ENCODE measurements at regions not wholly inside any gene's neighbourhood (a gene's known extent, or its start where the extent isn't known, plus 50 kb on each side); places are given as distances from the start of the nearest gene placed in this dataset.

DNA sequence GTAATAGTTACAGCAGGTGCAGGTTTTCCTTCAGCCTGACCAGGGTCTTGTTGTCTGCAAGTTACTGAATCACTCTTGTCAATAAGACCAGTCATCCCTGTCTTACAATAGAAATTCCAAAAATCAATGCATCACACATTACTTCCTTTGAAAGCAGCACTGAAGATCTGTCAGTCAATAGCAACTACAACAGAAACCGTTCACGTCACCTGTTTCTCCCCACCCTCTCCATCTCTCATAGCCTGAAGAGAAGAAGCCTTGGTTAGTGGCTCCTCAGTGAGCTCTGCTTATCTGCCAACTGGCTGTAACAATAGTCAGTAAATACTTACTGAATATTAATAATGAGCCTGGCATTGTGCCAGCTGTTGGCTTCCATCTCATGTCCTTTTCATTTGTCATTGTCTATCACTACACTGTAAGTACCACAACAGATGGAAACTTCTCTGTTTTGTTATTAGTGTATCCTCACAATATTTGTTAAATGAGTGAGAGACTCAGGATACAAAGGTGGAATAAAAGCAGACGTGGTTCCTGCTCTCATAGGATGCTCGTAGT, 195.2 kb downstream of the S1PR1 start:
- H3K4me3 ChIP-seq (ENCODE audit: low read length, poor library complexity, severe bottlenecking), result no peak overlapping the region
- no peaks in the 10 kb centered on the region for H3F3A ChIP-seq (ENCODE audit: low read depth)
- H3K4me2 ChIP-seq (ENCODE audit: low read depth, low read length, poor library complexity, severe bottlenecking), result no peak overlapping the region
- no peaks in the 10 kb centered on the region for H3K27me3 ChIP-seq (ENCODE audit: insufficient read depth, low read length, poor library complexity, severe bottlenecking)
- no peak for TF ChIP-seq EZH2phosphoT487 (IDR thresholded peaks at IDR 0.05; ENCODE audit: borderline replicate concordance)
- TF ChIP-seq, protein P1, sequence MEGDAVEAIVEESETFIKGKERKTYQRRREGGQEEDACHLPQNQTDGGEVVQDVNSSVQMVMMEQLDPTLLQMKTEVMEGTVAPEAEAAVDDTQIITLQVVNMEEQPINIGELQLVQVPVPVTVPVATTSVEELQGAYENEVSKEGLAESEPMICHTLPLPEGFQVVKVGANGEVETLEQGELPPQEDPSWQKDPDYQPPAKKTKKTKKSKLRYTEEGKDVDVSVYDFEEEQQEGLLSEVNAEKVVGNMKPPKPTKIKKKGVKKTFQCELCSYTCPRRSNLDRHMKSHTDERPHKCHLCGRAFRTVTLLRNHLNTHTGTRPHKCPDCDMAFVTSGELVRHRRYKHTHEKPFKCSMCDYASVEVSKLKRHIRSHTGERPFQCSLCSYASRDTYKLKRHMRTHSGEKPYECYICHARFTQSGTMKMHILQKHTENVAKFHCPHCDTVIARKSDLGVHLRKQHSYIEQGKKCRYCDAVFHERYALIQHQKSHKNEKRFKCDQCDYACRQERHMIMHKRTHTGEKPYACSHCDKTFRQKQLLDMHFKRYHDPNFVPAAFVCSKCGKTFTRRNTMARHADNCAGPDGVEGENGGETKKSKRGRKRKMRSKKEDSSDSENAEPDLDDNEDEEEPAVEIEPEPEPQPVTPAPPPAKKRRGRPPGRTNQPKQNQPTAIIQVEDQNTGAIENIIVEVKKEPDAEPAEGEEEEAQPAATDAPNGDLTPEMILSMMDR (conservative IDR thresholded peaks at IDR 0.05; ENCODE audit: low read length), result no peak
- H3K36me3 ChIP-seq (ENCODE audit: insufficient read depth, low read length), result no peaks in the 10 kb centered on the region
- H3K4me1 ChIP-seq (ENCODE audit: insufficient read depth, low read length, poor library complexity, severe bottlenecking), result peaks cover 7% of the 10 kb centered on the region
- H2AFZ ChIP-seq (ENCODE audit: low read length), result no peak overlapping the region
- H4K20me1 ChIP-seq (ENCODE audit: insufficient read depth, low read length, poor library complexity, severe bottlenecking), result no peaks in the 10 kb centered on the region
- no peaks in the 10 kb centered on the region for H3K9me2 ChIP-seq (replicated peaks; ENCODE audit: low read depth, low read length)
- H3K9me3 ChIP-seq (ENCODE audit: insufficient read depth, low read depth, low read length), result no peaks in the 10 kb centered on the region
- no peak overlapping the region for H3K9ac ChIP-seq (ENCODE audit: low read depth, low read length, poor library complexity, severe bottlenecking)
- no peaks in the 10 kb centered on the region for H3K79me2 ChIP-seq (ENCODE audit: insufficient read depth, low read length)

DNA sequence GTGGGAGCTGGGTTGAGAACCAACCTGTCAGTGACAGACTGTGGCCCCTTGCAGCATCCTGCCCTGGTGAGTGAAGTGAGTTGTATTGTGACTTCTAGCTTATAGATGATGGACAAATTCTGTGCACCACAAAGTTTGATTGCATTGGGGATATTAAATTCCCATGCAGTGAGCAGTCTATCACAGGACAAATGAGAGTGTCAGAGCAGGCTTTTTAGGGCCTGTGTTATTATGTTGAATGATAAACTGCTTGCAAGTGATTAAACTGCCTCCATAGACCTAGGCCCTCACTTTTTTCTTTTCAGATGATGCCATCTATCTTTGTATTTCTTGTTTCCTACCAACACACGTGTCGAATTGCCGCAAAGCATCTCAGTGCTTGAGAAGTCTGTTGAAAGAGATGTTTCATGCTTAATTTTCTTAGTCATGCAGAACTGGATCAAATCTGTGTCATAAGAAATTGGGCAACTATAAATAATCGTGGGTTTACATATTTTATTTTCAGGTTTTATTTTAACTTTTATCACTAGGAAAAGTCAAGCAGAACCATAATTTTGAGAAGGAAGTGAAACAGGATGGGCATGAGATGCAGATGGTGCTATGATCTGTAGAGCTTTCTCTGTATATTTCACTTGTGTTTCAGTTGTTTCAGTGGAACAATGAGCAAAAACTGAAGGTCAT, 199.2 kb downstream of the S1PR1 start:
- H3K9ac ChIP-seq (ENCODE audit: low read depth, low read length, poor library complexity, severe bottlenecking), result no peak overlapping the region
- H3K9me2 ChIP-seq (replicated peaks; ENCODE audit: low read depth, low read length), result no peaks in the 10 kb centered on the region
- H3K79me2 ChIP-seq (ENCODE audit: insufficient read depth, low read length), result no peaks in the 10 kb centered on the region
- H3K27me3 ChIP-seq (ENCODE audit: insufficient read depth, low read length, poor library complexity, severe bottlenecking), result no peaks in the 10 kb centered on the region
- H4K20me1 ChIP-seq (ENCODE audit: insufficient read depth, low read length, poor library complexity, severe bottlenecking), result no peaks in the 10 kb centered on the region
- H3K36me3 ChIP-seq (ENCODE audit: insufficient read depth, low read length), result no peaks in the 10 kb centered on the region
- H3F3A ChIP-seq (ENCODE audit: low read depth), result no peaks in the 10 kb centered on the region
- peak overlapping the region; percentile 1; the same call in 1 of the 2 replicates for H2AFZ ChIP-seq (ENCODE audit: low read length)
- TF ChIP-seq EZH2phosphoT487 (IDR thresholded peaks at IDR 0.05; ENCODE audit: borderline replicate concordance), result no peak
- TF ChIP-seq, protein P1 (conservative IDR thresholded peaks at IDR 0.05; ENCODE audit: low read length), result no peak
- no peaks in the 10 kb centered on the region for H3K9me3 ChIP-seq (ENCODE audit: insufficient read depth, low read depth, low read length)
- no peak overlapping the region for H3K4me2 ChIP-seq (ENCODE audit: low read depth, low read length, poor library complexity, severe bottlenecking)
- H3K4me3 ChIP-seq (ENCODE audit: low read length, poor library complexity, severe bottlenecking), result no peak overlapping the region
- H3K4me1 ChIP-seq (ENCODE audit: insufficient read depth, low read length, poor library complexity, severe bottlenecking), result peaks cover 11% of the 10 kb centered on the region

DNA sequence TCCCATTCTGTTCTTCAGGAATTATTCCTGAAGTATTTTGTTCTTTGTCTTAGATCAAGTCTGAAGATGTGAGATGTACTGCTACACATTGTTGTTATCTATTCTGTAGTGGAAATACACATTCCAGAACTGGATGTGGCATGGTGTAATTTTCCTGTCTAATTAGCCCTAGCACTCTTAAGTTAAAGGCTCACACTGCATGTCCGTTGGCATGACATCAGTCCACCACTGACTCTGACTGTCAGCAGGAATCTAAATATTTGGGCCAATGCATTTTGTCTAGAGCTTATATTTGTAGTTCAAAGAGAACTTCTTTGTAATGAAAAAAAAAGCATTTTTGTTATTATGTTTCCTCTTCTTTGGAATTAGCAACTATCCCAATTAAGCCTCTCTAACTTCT, 201.0 kb downstream of the S1PR1 start:
- Histone ChIP-seq H3K9ac (ENCODE audit: low read depth, low read length, poor library complexity, severe bottlenecking) (no peak overlapping the region), H3K36me3 (ENCODE audit: insufficient read depth, low read length) (no peaks in the 10 kb centered on the region), H3K79me2 (ENCODE audit: insufficient read depth, low read length) (no peaks in the 10 kb centered on the region), H3K9me3 (ENCODE audit: insufficient read depth, low read depth, low read length) (no peaks in the 10 kb centered on the region), H3K4me1 (ENCODE audit: insufficient read depth, low read length, poor library complexity, severe bottlenecking) (peaks cover 11% of the 10 kb centered on the region), H4K20me1 (ENCODE audit: insufficient read depth, low read length, poor library complexity, severe bottlenecking) (no peaks in the 10 kb centered on the region), H3K27me3 (ENCODE audit: insufficient read depth, low read length, poor library complexity, severe bottlenecking) (no peaks in the 10 kb centered on the region), H2AFZ (ENCODE audit: low read length) (no peak overlapping the region), H3K9me2 (replicated peaks; ENCODE audit: low read depth, low read length) (no peaks in the 10 kb centered on the region), H3F3A (ENCODE audit: low read depth) (no peaks in the 10 kb centered on the region), H3K4me3 (ENCODE audit: low read length, poor library complexity, severe bottlenecking) (no peak overlapping the region), H3K4me2 (ENCODE audit: low read depth, low read length, poor library complexity, severe bottlenecking) (no peak overlapping the region)
- TF ChIP-seq, protein P1 (conservative IDR thresholded peaks at IDR 0.05; ENCODE audit: low read length), result no peak
- TF ChIP-seq EZH2phosphoT487 (IDR thresholded peaks at IDR 0.05; ENCODE audit: borderline replicate concordance), result no peak

Data from Loucy (cell line).